Gastroesophageal sphincter (tissue), 3 donors: ENCODE measurements at regions not wholly inside any gene's neighbourhood (a gene's known extent, or its start where the extent isn't known, plus 50 kb on each side); places are given as distances from the start of the nearest gene placed in this dataset.

Experiments used
- POLR2A ChIP-seq, 2 donors: fragments of 450-650 bp; IDR thresholded peaks; one replicate each; pipeline ENCODE4 v1.6.1; 2017; ENCODE audit warnings: antibody characterized with exemption in 2 of 2, mild to moderate bottlenecking in 2 of 2, moderate library complexity in 1 of 2
- POLR2AphosphoS5 ChIP-seq: sonication (generic); formaldehyde crosslinking; IDR thresholded peaks from one replicate; pipeline ENCODE4 v1.6.1; 2017; ENCODE audit warnings: antibody characterized with exemption
- TF ChIP-seq, protein P1 (sequence below), 4 experiments: fragments of 200-600 bp in 2 of 4; fragments of 450-650 bp in 2 of 4; sonication (generic) in 1 of 4; IDR thresholded peaks; one replicate each; pipeline ENCODE4 v1.5.1; 2017 to 2019; ENCODE audit warnings: antibody characterized with exemption in 4 of 4, mild to moderate bottlenecking in 2 of 4, moderate library complexity in 2 of 4

DNA sequence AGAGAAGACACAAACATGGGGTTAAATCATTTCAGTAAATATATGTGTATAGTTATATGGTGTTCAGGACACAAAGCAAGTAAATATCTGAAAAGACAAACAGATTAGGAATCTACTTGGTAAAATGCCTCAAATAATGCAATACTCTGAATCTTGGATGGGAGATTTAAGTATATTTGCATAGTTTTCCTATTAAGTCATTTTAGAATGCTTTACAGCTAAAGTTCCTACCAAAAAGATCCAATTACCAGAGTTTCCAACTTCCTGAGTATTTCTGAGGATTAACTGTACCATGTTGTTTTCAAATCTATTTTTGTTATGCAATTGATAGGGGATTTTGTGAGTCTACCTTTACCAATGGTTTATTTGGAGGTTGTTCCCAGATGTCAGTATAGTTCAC is 424.4 kb upstream of the CCDC179 start:
- TF ChIP-seq, protein P1, sequence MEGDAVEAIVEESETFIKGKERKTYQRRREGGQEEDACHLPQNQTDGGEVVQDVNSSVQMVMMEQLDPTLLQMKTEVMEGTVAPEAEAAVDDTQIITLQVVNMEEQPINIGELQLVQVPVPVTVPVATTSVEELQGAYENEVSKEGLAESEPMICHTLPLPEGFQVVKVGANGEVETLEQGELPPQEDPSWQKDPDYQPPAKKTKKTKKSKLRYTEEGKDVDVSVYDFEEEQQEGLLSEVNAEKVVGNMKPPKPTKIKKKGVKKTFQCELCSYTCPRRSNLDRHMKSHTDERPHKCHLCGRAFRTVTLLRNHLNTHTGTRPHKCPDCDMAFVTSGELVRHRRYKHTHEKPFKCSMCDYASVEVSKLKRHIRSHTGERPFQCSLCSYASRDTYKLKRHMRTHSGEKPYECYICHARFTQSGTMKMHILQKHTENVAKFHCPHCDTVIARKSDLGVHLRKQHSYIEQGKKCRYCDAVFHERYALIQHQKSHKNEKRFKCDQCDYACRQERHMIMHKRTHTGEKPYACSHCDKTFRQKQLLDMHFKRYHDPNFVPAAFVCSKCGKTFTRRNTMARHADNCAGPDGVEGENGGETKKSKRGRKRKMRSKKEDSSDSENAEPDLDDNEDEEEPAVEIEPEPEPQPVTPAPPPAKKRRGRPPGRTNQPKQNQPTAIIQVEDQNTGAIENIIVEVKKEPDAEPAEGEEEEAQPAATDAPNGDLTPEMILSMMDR (IDR thresholded peaks at IDR 0.05): no peak
- no peak for TF ChIP-seq POLR2AphosphoS5
- TF ChIP-seq POLR2A (IDR thresholded peaks at IDR 0.05): no peak
